GM12878 (cell line): ENCODE measurements at regions not wholly inside any gene's neighbourhood (a gene's known extent, or its start where the extent isn't known, plus 50 kb on each side); places are given as distances from the start of the nearest gene placed in this dataset.

ENCODE experiments used
- CEBPB ChIP-seq, 2 experiments: fragments of 150-350 bp in 1 of 2; IDR thresholded peaks; 2 replicates each; pipeline ENCODE4 v1.6.1; 2012 to 2014; ENCODE audit warnings: low read depth in 2 of 2, low read length in 2 of 2, borderline replicate concordance in 1 of 2, inconsistent platforms in 1 of 2
- CHD1 ChIP-seq: IDR thresholded peaks from 2 replicates; pipeline ENCODE4 v1.6.1; 2012; ENCODE audit warnings: low read depth, low read length, improper control_type of control experiment
- HCFC1 ChIP-seq: fragments of 150-350 bp; IDR thresholded peaks from 2 replicates; pipeline ENCODE4 v1.6.1; 2014; ENCODE audit warnings: low read length
- IKZF2 ChIP-seq, 2 experiments: fragments of 450-650 bp; IDR thresholded peaks; 2 replicates each; pipeline ENCODE4 v1.6.1; 2017; ENCODE audit warnings: mild to moderate bottlenecking in 2 of 2, moderate library complexity in 2 of 2
- JUNB ChIP-seq: IDR thresholded peaks from 2 replicates; pipeline ENCODE4 v1.6.1; 2016; ENCODE audit warnings: antibody characterized with exemption, mild to moderate bottlenecking
- KAT2A ChIP-seq: conservative IDR thresholded peaks from 2 replicates; pipeline ENCODE4 v1.6.1; 2011; ENCODE audit warnings: low read depth, low read length; ENCODE audit not compliant: control insufficient read depth
- NR2C2 ChIP-seq: IDR thresholded peaks from 2 replicates; pipeline ENCODE4 v1.6.1; 2011; ENCODE audit warnings: borderline replicate concordance, low read depth; ENCODE audit not compliant: control insufficient read depth, insufficient read length
- RAD21 ChIP-seq: IDR thresholded peaks from 2 replicates; pipeline ENCODE4 v1.6.1; 2011; ENCODE audit warnings: mild to moderate bottlenecking, low read depth, low read length, moderate library complexity; ENCODE audit not compliant: insufficient read depth
- SMC3 ChIP-seq: IDR thresholded peaks from 2 replicates; pipeline ENCODE4 v1.6.1; 2011; ENCODE audit warnings: low read length, improper control_type of control experiment, borderline replicate concordance
- TCF7 ChIP-seq: IDR thresholded peaks from 2 replicates; pipeline ENCODE4 v1.6.1; 2014; ENCODE audit warnings: antibody characterized with exemption, borderline replicate concordance
- TF ChIP-seq, protein P1 (sequence below), 3 experiments: IDR thresholded peaks in 2 of 3; conservative IDR thresholded peaks in 1 of 3; 2 replicates each; pipeline ENCODE4 v1.5.1; 2011; ENCODE audit warnings: low read depth in 3 of 3, low read length in 3 of 3, mild to moderate bottlenecking in 3 of 3, control low read depth in 2 of 3, moderate library complexity in 2 of 3, inconsistent platforms in 1 of 3, mixed read lengths in 1 of 3; ENCODE audit not compliant: control insufficient read depth in 2 of 3, insufficient read depth in 1 of 3; ENCODE audit errors: extremely low read depth in 1 of 3
- TF ChIP-seq, protein P2 (sequence below): fragments of 150-350 bp; IDR thresholded peaks from 2 replicates; pipeline ENCODE4 v1.6.1; 2014; ENCODE audit warnings: mild to moderate bottlenecking, low read depth, low read length
- TF ChIP-seq, protein P3 (sequence below): fragments of 150-350 bp; IDR thresholded peaks from 2 replicates; pipeline ENCODE4 v1.6.1; 2016; ENCODE audit warnings: low read depth, low read length

DNA sequence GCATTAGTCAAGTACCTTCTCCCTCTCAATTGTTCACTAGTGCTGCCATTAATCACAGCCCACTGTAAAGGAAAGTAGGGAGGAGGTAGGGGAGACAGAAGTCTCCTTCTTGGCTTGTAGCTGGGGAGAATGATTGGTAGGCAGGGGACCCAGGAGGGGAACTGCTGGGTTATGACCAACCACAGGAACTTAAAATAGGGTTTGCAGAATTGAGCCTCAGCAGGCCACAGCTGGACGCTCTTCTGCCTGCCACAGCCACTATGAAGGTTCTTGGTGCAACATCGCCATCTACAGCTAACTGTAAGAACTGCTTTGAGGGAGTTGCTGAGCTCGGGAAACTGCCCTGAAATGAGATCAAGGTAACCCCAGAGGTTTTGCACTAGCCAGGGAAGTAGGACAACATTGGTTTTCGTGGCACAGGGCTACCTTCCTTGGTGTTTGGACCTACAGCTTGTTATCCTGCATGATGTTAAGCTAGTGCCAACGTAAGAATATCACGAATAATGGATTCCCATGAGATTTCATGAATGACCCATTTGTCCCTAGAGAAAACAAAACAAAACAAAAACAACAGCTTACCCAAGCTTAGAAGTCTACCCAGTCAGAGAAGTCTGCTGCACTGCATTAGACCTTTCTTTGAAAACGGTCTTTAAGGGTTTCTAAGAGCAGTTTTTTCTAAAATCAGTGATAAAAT, 787.1 kb upstream of the API5 start (continued):
- TF ChIP-seq JUNB (no peak), CEBPB (IDR thresholded peaks at IDR 0.05; ENCODE audit: borderline replicate concordance in 1 of 2, low read depth in 2 of 2, low read length in 2 of 2) (0 out of 4 replicates have a peak, but pooled peaks of 1 of the 2 experiments have one; percentile 26), KAT2A (no peak), SMC3 (peak; percentile 60; the same call in 1 of the 2 replicates), RAD21 (peak; percentile 89), HCFC1 (no peak), CHD1 (no peak), NR2C2 (no peak), TCF7 (no peak), IKZF2 (IDR thresholded peaks at IDR 0.05) (no peak)
- TF ChIP-seq, protein P1, sequence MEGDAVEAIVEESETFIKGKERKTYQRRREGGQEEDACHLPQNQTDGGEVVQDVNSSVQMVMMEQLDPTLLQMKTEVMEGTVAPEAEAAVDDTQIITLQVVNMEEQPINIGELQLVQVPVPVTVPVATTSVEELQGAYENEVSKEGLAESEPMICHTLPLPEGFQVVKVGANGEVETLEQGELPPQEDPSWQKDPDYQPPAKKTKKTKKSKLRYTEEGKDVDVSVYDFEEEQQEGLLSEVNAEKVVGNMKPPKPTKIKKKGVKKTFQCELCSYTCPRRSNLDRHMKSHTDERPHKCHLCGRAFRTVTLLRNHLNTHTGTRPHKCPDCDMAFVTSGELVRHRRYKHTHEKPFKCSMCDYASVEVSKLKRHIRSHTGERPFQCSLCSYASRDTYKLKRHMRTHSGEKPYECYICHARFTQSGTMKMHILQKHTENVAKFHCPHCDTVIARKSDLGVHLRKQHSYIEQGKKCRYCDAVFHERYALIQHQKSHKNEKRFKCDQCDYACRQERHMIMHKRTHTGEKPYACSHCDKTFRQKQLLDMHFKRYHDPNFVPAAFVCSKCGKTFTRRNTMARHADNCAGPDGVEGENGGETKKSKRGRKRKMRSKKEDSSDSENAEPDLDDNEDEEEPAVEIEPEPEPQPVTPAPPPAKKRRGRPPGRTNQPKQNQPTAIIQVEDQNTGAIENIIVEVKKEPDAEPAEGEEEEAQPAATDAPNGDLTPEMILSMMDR (IDR thresholded peaks at IDR 0.05 in 2 of 3, conservative IDR thresholded peaks at IDR 0.05 in 1 of 3; ENCODE audit: control insufficient read depth in 2 of 3, extremely low read depth in 1 of 3, insufficient read depth in 1 of 3, low read depth in 3 of 3, low read length in 3 of 3) = peak; percentile 72 to 85 (median 77)
- TF ChIP-seq, protein P2, sequence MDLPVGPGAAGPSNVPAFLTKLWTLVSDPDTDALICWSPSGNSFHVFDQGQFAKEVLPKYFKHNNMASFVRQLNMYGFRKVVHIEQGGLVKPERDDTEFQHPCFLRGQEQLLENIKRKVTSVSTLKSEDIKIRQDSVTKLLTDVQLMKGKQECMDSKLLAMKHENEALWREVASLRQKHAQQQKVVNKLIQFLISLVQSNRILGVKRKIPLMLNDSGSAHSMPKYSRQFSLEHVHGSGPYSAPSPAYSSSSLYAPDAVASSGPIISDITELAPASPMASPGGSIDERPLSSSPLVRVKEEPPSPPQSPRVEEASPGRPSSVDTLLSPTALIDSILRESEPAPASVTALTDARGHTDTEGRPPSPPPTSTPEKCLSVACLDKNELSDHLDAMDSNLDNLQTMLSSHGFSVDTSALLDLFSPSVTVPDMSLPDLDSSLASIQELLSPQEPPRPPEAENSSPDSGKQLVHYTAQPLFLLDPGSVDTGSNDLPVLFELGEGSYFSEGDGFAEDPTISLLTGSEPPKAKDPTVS = no peak
- TF ChIP-seq, protein P3, sequence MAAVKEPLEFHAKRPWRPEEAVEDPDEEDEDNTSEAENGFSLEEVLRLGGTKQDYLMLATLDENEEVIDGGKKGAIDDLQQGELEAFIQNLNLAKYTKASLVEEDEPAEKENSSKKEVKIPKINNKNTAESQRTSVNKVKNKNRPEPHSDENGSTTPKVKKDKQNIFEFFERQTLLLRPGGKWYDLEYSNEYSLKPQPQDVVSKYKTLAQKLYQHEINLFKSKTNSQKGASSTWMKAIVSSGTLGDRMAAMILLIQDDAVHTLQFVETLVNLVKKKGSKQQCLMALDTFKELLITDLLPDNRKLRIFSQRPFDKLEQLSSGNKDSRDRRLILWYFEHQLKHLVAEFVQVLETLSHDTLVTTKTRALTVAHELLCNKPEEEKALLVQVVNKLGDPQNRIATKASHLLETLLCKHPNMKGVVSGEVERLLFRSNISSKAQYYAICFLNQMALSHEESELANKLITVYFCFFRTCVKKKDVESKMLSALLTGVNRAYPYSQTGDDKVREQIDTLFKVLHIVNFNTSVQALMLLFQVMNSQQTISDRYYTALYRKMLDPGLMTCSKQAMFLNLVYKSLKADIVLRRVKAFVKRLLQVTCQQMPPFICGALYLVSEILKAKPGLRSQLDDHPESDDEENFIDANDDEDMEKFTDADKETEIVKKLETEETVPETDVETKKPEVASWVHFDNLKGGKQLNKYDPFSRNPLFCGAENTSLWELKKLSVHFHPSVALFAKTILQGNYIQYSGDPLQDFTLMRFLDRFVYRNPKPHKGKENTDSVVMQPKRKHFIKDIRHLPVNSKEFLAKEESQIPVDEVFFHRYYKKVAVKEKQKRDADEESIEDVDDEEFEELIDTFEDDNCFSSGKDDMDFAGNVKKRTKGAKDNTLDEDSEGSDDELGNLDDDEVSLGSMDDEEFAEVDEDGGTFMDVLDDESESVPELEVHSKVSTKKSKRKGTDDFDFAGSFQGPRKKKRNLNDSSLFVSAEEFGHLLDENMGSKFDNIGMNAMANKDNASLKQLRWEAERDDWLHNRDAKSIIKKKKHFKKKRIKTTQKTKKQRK = no peak
- TF ChIP-seq, all 136 proteins: peak for 4
